GM19023 (cell line): ENCODE measurements at regions not wholly inside any gene's neighbourhood (a gene's known extent, or its start where the extent isn't known, plus 50 kb on each side); places are given as distances from the start of the nearest gene placed in this dataset.

Experiments used
- ATAC-seq: cut with Tn5 transposase; IDR thresholded peaks from one replicate; pipeline ENCODE4 v1.9.1; 2021; ENCODE audit warnings: mild to moderate bottlenecking, moderate library complexity; ENCODE audit not compliant: unreplicated experiment

DNA sequence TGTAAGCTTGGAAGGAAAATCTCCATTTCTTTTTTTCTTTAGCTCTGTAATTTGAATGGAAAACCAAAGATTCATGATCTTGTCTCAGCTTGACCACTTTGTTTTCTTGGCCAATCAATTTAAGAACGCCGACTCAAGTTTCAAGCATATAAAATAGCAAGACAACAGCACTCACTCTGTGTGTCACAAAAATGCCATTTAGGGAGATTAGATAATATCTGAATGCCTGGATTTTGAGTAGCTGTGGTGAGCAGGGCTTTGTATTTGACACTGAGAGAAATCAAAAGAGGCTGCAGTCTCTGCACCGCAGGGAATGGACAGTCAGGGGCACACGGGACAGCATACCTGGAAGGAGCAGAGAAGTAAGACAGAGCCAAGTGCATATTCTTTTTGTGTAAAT lies 209.5 kb upstream of the SLC10A2 start:
- ATAC-seq, result no peak

DNA sequence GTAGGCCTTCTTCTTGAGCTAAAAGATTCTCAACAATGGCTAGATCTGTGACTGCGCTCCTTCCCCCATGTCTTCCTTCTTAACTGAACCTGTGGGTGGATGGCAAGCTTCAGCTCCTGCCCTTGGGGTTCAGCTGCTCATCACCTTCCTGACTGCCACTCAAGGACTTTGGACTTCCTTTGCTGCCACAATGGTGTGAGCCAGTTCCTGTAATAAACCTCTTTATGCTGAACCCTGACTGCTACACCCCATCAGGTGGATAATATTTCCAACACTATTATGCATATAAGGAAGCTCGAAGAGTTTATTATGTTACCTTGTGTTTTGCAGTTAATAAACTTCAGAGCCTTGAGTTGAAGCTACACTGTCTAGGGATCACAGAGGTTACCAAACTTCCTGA lies 208.9 kb upstream of the SLC10A2 start:
- ATAC-seq, result no peak

DNA sequence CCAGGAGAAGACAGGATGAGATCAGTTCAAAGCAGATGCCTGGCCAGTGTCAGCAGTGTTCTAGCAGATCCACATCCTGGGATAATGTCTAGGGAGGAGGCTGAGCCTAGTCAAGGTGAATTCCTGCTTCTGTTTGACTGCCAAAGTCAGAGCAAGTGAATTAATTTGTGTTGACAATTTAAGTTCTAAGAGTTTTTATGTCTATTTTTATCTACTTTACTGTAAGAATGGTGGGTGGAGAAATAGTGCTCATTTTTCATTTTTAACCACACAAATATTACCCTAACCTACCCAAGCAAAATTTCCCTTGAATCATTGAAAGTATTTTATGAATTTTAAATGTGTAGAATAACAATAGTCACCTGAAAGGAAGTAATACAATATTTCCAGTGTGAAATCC lies 207.6 kb upstream of the SLC10A2 start:
- no peak for ATAC-seq

DNA sequence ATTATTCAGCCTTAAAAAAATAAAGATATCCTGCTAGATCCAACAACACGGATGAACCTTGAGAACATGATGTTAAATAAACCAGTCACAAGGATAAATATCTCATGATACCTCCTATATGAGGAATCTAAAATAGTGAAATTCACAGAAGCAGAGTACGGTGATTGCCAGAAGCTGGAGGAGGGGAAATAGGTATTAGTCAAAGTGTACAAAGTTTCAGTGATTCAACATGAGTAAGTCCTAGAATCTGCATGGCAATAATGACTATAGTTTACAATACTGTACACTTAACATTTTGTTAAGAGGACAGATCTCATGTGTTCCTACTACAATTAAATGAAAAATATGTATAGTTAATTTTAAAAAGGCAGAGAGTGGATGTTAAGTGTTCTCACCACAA lies 206.6 kb upstream of the SLC10A2 start:
- no peak for ATAC-seq

DNA sequence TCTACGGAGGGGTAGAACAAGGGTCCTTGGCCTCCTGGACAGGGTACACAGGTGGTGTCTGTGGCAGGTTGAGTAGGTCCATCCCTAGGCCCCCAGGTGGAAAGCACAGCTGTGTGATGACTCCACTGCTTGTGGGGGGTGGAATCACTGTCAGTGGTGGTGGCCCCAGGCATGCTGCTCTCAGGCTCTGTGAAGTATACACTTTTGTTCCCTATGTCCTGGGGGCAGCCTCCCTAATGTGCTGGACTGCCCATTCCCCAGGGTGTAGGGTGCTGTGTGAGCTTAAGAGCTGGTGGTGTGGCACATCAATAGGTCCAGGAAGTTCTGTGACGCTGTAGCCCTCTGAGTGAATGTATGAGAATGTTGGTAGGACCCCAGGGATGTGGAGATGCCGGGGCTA lies 197.2 kb upstream of the SLC10A2 start:
- no peak for ATAC-seq

DNA sequence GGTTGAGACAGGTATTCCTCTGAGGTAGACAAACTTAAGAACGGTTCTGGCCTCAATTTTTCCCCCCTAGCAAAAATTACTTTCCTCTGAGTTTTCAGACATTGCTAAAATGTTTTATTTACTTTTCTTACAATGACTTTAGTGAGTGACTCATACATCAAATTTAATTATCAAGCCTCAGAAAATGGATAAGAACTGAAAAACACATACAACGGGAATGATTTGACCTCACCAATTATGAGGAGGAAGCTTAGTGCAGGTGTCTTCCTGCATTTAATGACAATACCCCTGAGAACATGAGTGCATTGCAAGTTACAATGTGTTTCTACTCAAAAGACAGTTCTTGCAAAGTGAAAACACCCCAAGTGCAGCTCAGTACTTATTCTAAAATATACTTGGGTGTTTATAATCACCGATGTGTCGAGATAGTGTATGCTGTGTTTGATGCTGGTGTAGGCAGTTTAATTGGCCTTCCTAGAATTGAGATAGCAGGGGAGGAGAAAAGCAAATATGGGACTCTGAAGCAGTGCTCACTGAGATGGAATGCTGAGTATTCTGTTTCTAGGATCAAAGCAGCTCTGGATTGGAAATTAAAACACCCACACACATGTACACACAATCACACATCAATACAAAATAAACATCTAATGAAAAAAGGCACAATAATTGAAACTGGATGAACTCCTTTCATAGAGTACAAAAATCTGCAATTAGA lies 189.5 kb upstream of the SLC10A2 start:
- ATAC-seq, result no peak

DNA sequence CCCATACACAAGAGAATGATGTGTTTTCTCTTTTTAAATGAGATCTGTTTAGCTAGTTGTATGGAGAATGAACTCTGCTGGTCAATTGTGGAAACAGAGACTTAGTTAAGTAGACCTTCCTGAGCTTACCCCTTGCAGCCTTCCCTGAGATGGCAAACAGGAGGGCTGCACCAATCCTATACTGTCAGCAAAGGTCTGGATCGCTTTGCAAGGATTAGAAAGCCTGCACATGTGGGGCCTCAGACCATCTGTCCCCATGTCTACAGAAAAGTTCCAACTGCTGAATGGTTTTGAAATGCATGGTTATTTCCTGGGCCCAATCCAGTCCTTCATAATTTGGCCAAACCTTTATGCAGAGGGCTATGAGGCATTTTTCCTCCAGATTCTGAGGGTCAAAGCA lies 183.9 kb upstream of the SLC10A2 start:
- no peak for ATAC-seq

DNA sequence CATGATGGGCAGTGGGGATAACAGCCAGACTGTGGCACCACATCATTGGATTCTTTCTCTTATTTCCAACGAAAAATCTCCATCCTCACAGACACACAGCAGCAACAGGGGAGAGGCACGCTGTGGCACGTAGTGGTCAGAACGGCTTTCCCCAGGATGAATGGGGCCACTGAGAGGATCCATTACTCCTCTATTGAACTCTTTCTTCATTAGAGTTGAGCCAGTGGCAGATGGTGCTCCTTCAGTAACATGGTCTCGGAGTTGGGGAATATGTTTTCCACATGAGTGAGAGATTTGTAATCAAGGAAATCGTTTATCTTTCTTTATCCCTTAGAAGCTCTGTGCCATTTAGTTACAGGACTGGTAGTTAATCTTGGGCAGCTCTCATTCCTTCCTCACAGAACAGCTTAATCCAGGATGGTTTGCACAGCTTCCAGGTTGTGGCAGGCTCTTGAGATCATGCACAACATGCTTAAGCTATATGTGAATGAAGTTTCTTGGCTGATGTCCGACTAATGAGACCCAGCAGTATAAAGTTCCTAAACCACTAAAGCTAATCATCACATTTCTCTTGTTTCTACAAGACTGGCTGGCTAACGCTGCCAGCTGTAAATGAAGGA lies 180.5 kb upstream of the SLC10A2 start:
- ATAC-seq, result no peak

DNA sequence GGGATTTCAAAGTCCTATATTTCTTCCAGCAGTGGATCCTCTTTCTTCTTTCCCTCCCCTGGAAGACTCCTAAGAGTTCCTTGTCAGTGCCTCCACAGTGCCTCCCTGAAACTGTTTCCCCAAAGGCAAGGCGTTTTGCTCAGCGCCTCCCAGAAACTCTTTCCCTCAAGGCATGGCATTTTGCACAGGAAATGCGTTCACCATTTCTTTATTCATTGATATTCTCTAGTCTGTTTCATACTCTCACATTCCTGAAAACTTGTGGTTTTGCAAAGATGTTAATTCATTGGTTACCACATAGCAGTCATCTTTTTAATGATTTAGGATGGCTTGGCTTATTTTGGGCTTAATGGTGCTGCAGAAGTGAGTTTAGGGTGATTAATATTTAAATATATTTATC lies 177.3 kb upstream of the SLC10A2 start:
- ATAC-seq, result no peak

DNA sequence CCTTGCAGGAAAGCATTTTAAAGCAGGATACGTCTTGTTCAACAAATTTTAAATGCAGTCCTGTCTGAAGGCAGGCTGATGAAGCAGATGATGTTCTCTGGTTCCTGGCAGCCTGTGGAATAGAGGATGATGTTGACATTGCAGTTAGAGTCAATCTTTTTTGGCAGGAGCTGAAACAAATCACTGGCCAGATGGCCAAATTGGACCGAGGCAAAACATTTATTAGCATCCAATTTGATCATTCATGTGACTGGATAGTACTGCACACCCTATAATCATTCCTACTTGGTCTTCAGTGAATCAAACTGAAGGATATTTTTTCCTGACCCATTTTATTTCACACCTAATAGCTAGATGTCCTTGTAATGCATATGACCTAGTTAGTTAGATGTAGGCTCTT lies 172.2 kb upstream of the SLC10A2 start:
- ATAC-seq, result no peak

DNA sequence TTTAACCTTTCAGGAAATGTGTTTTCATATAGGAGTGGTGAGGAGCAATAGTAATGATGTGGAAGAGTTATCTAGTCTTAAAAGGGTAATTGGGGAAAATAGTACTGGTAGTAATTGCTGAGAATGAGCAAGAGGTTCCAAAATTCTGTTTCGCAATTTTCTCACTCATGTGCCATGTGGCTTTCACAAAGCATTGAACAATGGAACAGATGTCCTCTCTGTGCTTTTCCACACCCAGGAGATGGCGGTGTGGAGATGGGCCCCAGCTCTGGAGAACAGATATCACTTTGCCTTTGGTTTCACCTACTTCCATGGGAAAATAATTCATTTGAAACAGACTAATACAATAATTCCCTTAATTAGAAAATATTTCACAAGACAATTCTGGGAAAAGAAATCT lies 170.0 kb upstream of the SLC10A2 start:
- ATAC-seq, result no peak

DNA sequence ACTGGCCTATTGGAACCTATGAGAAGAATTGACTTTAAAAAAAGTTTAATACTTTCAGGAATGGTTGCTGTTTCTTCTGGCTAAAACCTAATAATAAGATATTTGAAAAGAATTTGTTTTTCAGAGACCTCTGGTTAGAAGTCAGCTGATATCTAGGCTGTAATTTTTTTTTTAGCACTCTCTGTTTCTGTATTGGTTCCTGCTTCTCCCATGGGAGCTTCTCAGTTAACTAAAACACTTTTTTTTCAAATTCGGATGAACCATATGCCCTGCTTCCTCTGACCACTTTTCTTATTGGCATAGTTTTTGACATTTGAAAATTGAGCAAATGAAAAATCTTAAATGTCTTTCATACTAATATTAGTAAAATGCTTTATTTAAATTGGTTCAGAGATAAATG lies 163.5 kb upstream of the SLC10A2 start:
- ATAC-seq, result no peak

DNA sequence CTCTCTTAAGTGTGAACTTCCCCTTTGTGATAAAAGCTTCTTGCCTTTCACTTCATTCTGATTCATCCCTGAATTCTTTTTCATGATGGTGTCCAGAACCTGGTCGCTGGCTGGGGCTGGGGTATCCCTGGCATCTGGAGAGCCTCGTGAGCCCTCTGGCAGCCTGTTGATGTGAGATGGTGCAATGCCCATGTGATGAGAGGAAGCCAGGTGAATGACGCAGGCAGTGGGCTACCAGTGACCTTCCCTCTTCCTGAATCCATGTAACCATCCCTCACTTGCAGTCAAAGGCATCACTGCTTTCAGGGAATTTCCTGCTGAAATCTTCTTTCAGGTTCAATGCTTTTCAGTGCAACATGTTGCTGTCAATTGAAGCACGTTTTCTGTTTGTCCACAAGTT lies 158.6 kb upstream of the SLC10A2 start:
- ATAC-seq, result no peak

DNA sequence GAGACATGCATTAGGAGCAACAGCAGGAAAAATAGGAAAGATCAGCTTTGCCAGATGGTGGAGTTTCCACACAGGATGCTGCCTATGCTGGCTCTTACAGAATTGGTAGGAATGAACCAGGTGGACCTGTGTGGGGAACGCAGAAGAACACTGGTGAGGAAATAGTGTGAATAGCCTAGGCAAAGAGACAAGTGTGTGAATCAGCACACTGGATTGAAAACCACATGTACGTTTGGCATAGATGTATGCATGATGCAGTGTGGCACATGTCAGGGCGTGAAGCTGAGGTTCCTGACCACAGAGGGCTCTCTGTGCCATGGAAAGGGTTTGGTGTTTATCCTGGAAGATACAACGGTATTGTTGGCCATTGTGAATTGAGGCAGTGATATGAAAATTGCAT lies 156.5 kb upstream of the SLC10A2 start:
- no peak for ATAC-seq

DNA sequence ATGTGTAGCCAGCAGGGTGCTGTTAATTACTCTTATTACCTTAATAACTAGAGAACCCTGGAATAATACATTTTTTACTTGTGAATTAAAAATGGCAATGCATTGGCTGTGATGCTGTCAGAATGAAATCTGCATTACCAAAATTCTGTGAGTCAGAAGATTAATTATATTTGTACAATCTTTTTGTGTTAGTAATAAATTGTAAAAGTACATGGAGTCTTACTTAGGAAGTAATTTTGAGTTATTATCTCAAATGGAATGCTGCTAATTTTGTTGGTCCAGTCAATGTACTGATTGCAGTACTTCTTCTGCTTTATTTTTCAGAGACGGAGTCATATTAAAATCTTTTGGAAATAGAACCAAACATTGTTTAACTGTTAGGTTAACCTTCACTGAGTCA lies 152.0 kb upstream of the SLC10A2 start:
- no peak for ATAC-seq

DNA sequence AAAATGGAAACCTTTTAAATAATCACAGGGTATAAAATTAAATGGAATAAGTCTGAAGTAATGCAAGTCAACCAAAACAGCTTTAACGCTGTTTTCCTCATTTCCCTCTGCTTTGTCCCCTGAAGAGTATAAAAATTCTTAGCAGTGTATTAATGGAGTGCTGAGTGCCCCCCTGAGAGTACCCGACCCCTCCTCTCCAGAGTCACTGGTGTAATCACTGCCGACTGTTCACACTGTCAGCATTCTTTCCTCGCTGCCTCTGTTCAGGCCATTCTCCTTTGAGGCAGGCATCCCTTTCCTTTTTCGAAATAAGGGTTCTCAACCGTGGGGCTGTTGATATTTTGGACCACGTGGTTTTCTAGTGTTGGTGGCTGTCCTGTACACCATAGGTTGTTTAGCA lies 146.9 kb upstream of the SLC10A2 start:
- no peak for ATAC-seq

DNA sequence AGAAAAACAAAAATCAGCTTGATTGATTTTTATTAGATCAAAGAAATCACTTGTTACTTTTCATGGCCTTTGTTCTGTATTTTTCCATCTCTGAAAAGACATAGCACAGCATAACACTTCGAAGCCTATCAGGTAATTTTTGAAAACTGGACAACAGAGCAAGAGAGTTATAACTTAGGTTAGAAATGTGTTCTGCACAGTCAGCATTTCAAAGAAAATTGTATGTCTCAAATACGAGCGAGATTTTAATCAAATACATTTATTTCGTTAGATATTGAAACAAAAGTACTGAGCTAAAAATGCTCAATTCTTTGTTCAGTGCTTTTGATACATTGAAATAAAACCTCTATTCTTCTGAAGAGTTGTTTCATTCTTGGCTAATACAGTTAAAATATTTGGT lies 144.1 kb upstream of the SLC10A2 start:
- no peak for ATAC-seq

DNA sequence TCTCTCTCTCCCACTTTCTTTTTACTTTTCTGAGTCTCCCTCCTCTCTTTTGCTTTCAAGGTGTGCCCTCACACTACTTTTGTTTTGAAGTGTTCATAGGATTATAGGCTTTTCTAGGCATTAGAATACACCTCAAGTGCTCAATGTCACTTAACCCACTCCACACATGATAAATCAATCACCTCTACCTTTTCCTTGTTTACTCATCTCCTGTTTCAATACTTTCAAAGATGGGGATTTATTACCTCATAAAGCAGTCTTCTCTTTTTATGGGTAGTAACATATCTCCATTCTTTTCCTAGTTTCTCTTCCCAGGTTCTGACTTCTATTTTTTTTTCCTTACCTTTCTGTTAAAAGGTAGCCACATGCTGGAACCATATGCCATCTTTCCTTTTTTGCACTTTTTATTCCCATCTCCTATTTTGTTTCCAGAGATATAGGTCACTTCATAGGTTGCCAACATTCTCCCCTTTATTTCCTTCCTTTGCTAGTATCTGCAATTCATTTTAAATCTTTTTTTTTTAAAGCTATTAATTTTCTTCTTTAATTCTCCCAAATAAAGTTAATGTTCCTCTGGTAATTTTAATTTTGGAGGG lies 137.6 kb upstream of the SLC10A2 start:
- no peak for ATAC-seq

DNA sequence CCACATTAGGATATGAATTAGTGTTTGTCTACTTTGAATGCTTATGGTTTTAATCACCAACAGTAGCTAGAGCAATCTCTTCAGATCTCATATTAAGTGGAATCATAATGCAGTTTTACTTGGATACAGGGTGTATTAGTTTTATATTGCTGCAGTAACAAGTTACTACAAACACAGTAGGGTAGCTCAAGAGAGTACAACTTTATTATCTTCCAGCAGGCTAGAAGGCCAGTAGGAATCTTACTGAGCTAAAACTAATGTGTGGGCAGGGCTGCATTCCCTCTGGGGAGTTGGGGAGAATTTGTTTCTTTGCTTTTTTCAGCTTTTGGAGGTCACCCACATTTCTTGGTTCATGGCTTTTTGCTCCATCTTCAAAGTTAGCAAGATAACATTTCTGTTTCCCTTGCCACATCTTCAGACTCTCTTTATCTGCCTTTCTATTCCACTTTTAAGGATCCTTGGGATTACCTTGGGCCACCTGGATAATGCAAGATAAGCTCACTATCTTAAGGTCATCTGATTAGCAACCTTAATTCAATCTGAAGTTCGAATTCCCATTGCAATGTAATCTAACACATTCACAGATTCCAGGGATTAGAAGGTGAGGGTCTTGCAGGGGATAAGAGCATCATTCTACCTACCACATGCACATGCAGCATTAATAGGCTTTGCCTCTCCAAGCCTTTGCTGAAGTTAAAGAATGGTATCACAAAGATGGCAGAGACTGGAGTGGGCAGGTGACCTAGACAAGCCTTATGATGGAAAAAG lies 134.1 kb upstream of the SLC10A2 start:
- ATAC-seq, result no peak

DNA sequence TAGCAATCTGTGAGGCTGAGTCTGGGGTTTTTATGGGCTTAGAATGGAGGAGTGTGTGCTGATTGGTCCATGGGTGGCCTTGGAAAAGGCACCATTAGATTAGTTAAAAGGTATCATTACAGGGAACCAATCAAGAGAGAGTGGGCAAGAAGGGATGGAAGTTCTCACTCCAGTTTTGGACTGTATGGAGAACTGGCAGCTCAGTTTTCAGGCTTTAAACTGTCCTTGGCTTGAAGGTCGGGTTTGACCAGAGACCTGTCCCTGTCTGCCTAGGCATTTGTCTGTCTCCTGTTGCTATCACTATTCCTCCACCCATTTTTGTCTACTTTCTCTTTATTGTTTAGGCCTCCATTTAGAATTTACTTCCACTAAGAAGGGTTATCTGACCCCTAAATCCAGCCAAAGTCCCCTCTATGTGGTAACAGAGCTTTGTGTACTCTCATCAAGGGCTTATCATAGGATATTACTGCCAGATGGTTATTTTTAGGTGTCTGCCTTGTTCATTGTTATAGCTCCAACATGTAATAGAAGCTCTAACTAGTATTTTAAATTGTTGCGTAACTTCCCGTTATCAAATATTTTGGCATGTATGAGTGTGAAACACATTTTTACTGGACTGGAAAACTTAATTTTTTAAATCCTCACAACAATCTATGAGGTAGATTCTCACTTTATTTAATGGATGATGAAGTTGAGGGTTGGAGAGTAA lies 133.3 kb upstream of the SLC10A2 start:
- ATAC-seq, result no peak

DNA sequence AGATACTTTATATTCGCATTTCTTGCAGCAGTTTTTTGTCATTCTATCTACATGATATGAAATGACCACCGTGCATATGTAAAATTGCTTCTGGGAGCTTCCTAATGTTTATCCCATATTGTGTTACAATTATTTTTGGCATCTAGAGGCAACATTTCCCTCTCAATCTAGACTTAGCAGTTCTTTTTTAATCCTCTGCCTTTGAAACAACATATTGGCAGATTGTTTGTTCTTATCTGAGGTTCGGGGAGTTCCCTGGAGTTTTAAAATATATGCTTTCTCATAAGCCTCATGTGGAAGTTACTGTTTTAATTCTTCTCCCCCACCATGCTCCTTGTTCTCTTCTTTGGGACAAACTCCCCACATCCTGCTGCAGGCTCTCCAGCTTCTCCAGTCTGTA lies 130.1 kb upstream of the SLC10A2 start:
- no peak for ATAC-seq
